ENCODE measurements at regions not wholly inside any gene's neighbourhood (a gene's known extent, or its start where the extent isn't known, plus 50 kb on each side); places are given as distances from the start of the nearest gene placed in this dataset.

- TF ChIP-seq CTCF (IDR thresholded peaks at IDR 0.05; ENCODE audit: borderline replicate concordance, control extremely low read depth, extremely low read depth, insufficient read depth, missing control alignments): no peak
- DNase-seq (ENCODE audit: low spot score): no peak
- in situ Hi-C loops (cut with MboI; ENCODE audit: low sequenced_read_pairs, unreplicated experiment): no loop called here
These were observed 664.3 kb upstream of the CELF2 start for GRCh38 chr10:10353326-10353868.

DNA sequence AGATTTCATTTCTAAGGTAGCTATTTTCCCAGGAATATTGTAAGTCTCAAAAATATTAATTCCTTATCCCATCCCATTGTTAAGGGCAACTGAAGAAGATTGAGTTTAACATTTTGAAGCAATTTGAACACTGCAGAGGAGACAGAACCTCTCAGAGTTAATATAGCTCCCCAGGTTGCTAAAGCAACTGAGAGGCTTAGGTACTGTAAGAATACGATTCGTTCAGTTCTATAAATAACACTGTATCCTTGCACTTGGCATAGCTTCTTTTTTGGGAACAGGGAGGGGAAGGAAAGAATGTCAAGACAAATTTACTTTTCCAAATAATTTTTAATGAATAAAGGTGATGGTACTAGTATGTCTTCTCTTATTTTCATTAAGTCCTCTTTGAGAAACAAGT, 658.4 kb upstream of the CELF2 start:
- in situ Hi-C loops (cut with MboI; ENCODE audit: low sequenced_read_pairs, unreplicated experiment): no loop called here
- no peak for DNase-seq (ENCODE audit: low spot score)
- no peak for TF ChIP-seq CTCF (IDR thresholded peaks at IDR 0.05; ENCODE audit: borderline replicate concordance, control extremely low read depth, extremely low read depth, insufficient read depth, missing control alignments)

- in situ Hi-C loops (cut with MboI; ENCODE audit: low sequenced_read_pairs, unreplicated experiment): no loop called here
- DNase-seq (ENCODE audit: low spot score): no peak
- TF ChIP-seq CTCF (IDR thresholded peaks at IDR 0.05; ENCODE audit: borderline replicate concordance, control extremely low read depth, extremely low read depth, insufficient read depth, missing control alignments): no peak
These were observed 656.3 kb upstream of the CELF2 start for GRCh38 chr10:10361301-10361885.

DNA sequence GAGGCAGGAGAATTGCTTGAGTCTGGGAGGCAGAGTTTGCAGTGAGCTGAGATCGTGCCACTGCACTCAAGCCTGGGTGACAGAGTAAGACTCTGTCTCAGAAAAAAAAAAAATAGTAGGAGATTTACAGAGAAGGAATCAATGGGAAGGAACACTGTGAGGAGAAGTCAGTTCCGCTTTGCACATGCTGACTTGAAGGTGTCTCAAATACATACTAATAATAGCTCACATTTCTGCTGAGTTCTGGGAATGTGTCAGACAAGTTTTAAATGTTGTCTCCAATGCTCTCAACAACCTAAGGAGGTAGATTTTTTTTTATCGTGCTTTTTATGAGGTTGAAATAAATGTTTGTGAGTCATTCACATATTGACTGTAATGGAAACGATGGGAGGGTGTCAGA, 654.9 kb upstream of the CELF2 start:
- in situ Hi-C loops (cut with MboI; ENCODE audit: low sequenced_read_pairs, unreplicated experiment): no loop called here
- no peak for DNase-seq (ENCODE audit: low spot score)
- TF ChIP-seq CTCF (IDR thresholded peaks at IDR 0.05; ENCODE audit: borderline replicate concordance, control extremely low read depth, extremely low read depth, insufficient read depth, missing control alignments): no peak

GRCh38 chr10:10363217-10363616, 654.5 kb upstream of the CELF2 start:
- in situ Hi-C loops (cut with MboI; ENCODE audit: low sequenced_read_pairs, unreplicated experiment): no loop called here

DNA sequence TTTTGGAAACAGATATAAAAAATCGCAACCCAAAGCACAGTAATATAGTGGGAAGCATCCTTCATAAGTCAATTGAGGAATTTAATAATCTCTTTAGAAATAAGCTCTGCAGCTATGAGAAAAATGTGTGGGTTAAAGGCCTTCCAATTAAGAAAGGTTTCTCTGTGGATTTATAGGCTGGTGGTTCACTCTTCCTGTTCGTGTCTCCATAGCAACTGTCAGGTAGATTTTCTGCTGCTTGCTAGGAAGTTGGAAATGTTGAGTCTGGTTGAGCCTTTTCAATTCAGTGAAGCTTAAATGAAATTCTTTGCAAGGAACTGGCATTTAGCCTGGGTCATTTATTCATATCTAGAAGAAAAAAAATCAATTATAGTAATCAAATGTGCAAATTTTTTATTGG, 652.8 kb upstream of the CELF2 start:
- TF ChIP-seq CTCF (IDR thresholded peaks at IDR 0.05; ENCODE audit: borderline replicate concordance, control extremely low read depth, extremely low read depth, insufficient read depth, missing control alignments): no peak
- in situ Hi-C loops (cut with MboI; ENCODE audit: low sequenced_read_pairs, unreplicated experiment): no loop called here
- DNase-seq (ENCODE audit: low spot score): no peak

More at GRCh38 chr10:10363217-10363616, 654.5 kb upstream of the CELF2 start:
- TF ChIP-seq CTCF (IDR thresholded peaks at IDR 0.05; ENCODE audit: borderline replicate concordance, control extremely low read depth, extremely low read depth, insufficient read depth, missing control alignments): no peak
- DNase-seq (ENCODE audit: low spot score): no peak
